Small intestine (tissue), 7 donors: ENCODE measurements at regions not wholly inside any gene's neighbourhood (a gene's known extent, or its start where the extent isn't known, plus 50 kb on each side); places are given as distances from the start of the nearest gene placed in this dataset.

Experiments used
- DNase-seq, 2 donors: peaks; one replicate each; pipeline versions ENCODE4 v3.0.0 to v3.0.0-alpha.2; 2013
- FAIRE-seq: peaks from 2 replicates; lab custom pipeline; 2012; peaks lifted over from hg19 to GRCh38; lab: Jason Lieb, UNC
- H3K27ac ChIP-seq, 3 donors: one replicate each; pipeline ENCODE4 v1.5.1; 2013; ENCODE audit warnings: low read length in 2 of 3, mild to moderate bottlenecking in 2 of 3, control low read depth in 1 of 3, inconsistent platforms in 1 of 3, low read depth in 1 of 3, moderate library complexity in 1 of 3
- H3K27me3 ChIP-seq, 3 donors: one replicate each; pipeline ENCODE4 v1.6.1; 2013; ENCODE audit warnings: low read length in 3 of 3, inconsistent platforms in 1 of 3; ENCODE audit not compliant: control insufficient read depth in 3 of 3, insufficient read depth in 3 of 3
- H3K36me3 ChIP-seq, 3 donors: one replicate each; pipeline ENCODE4 v1.6.1; 2013; ENCODE audit warnings: low read length in 3 of 3, inconsistent platforms in 1 of 3, low read depth in 1 of 3, mild to moderate bottlenecking in 1 of 3, moderate library complexity in 1 of 3; ENCODE audit not compliant: control insufficient read depth in 3 of 3, insufficient read depth in 2 of 3
- H3K4me1 ChIP-seq, 3 donors: one replicate each; pipeline ENCODE4 v1.6.1; 2013; ENCODE audit warnings: low read length in 2 of 3, inconsistent platforms in 1 of 3, low read depth in 1 of 3, mild to moderate bottlenecking in 1 of 3, moderate library complexity in 1 of 3; ENCODE audit not compliant: control insufficient read depth in 3 of 3, insufficient read depth in 2 of 3
- H3K4me3 ChIP-seq, 3 donors: one replicate each; pipeline ENCODE4 v1.5.1; 2013; ENCODE audit warnings: low read length in 3 of 3, control low read depth in 1 of 3, inconsistent platforms in 1 of 3, low read depth in 1 of 3, mild to moderate bottlenecking in 1 of 3, moderate library complexity in 1 of 3
- H3K9me3 ChIP-seq, 2 donors: one replicate each; pipeline ENCODE4 v1.6.1; 2013; ENCODE audit warnings: low read depth in 1 of 2, low read length in 1 of 2; ENCODE audit not compliant: control insufficient read depth in 2 of 2, insufficient read depth in 1 of 2
- WGBS, 3 donors: extraction: QIAGEN DNeasy Blood & Tissue Kit; methylation state at CpG; one replicate each; pipeline ENCODE4 v1.1.7; 2013; 5-methylcytosine and 5-hydroxymethylcytosine counted together
- donor health status: healthy with polysubstance abuse.
- donor health status: control.
- donor health status: control.
- donor health status: Bipolar disorder and iron deficiency.
- donor health status: healthy.

GRCh38 chr20:39164642-39165041 lies 202.5 kb downstream of the DHX35 start:
- H3K27ac ChIP-seq: no peak overlapping the region
- WGBS, 3 donors: 35 to 57% (median 49%) methylated on average over 2 of the region's 2 CpGs

GRCh38 chr20:39163993-39164392 lies 201.8 kb downstream of the DHX35 start:
- Histone ChIP-seq H3K27ac (no peak overlapping the region), H3K36me3 (no peaks in the 10 kb centered on the region), H3K9me3 (no peaks in the 10 kb centered on the region), H3K4me1 (no peaks in the 10 kb centered on the region), H3K4me3 (no peak overlapping the region), H3K27me3 (no peaks in the 10 kb centered on the region)
- FAIRE-seq (no peak), DNase-seq (no peak)
- WGBS, 3 donors: 75 to 88% (median 85%) methylated on average over 1 of the region's 1 CpG

More at GRCh38 chr20:39164642-39165041, 202.5 kb downstream of the DHX35 start:
- Histone ChIP-seq H3K9me3 (no peaks in the 10 kb centered on the region), H3K4me1 (no peaks in the 10 kb centered on the region), H3K4me3 (no peak overlapping the region), H3K36me3 (no peaks in the 10 kb centered on the region), H3K27me3 (no peaks in the 10 kb centered on the region)
- FAIRE-seq (no peak), DNase-seq (no peak)

GRCh38 chr20:39161900-39162299 lies 199.8 kb downstream of the DHX35 start:
- FAIRE-seq (no peak), DNase-seq (no peak)
- peaks cover 0 to 2% (median 0%) of the 10 kb centered on the region in 3 donors for H3K27me3 ChIP-seq
- no peaks in the 10 kb centered on the region for H3K36me3 ChIP-seq
- no peak overlapping the region for H3K4me3 ChIP-seq
- 41 to 50% (median 43%) methylated on average over 1 of the region's 1 CpG for WGBS, 3 donors
- no peak overlapping the region for H3K27ac ChIP-seq
- H3K9me3 ChIP-seq: no peaks in the 10 kb centered on the region
- no peaks in the 10 kb centered on the region for H3K4me1 ChIP-seq

GRCh38 chr20:39155971-39156370 lies 193.8 kb downstream of the DHX35 start:
- Histone ChIP-seq H3K27me3 (peaks cover 0 to 5% (median 2%) of the 10 kb centered on the region in 3 donors), H3K9me3 (no peaks in the 10 kb centered on the region), H3K27ac (no peak overlapping the region), H3K4me1 (no peaks in the 10 kb centered on the region), H3K4me3 (no peak overlapping the region), H3K36me3 (no peaks in the 10 kb centered on the region)
- FAIRE-seq (no peak), DNase-seq (no peak)
- 29 to 39% (median 36%) methylated on average over 12 of the region's 12 CpGs for WGBS, 3 donors

GRCh38 chr20:39152742-39153141 lies 190.6 kb downstream of the DHX35 start:
- H3K36me3 ChIP-seq: no peaks in the 10 kb centered on the region
- WGBS, 3 donors: 16 to 74% (median 52%) methylated on average over 1 of the region's 1 CpG
- H3K9me3 ChIP-seq: no peaks in the 10 kb centered on the region
- H3K27me3 ChIP-seq: peaks cover 0 to 5% (median 2%) of the 10 kb centered on the region in 3 donors
- FAIRE-seq (no peak), DNase-seq (no peak)
- no peak overlapping the region for H3K27ac ChIP-seq
- H3K4me1 ChIP-seq: no peaks in the 10 kb centered on the region
- H3K4me3 ChIP-seq: no peak overlapping the region

- Histone ChIP-seq H3K27me3 (peaks cover 0 to 3% (median 2%) of the 10 kb centered on the region in 3 donors), H3K36me3 (no peaks in the 10 kb centered on the region), H3K4me3 (no peak overlapping the region), H3K27ac (no peak overlapping the region), H3K9me3 (no peaks in the 10 kb centered on the region), H3K4me1 (no peaks in the 10 kb centered on the region)
- no peak for DNase-seq
- 32 to 48% (median 41%) methylated on average over 4 of the region's 4 CpGs for WGBS, 3 donors
- no peak for FAIRE-seq
Observed at GRCh38 chr20:39152126-39152525, 190.0 kb downstream of the DHX35 start.

- Histone ChIP-seq H3K4me3 (no peak overlapping the region), H3K27ac (no peak overlapping the region), H3K9me3 (no peaks in the 10 kb centered on the region), H3K27me3 (peaks cover 0 to 2% (median 0%) of the 10 kb centered on the region in 3 donors), H3K36me3 (no peaks in the 10 kb centered on the region), H3K4me1 (no peaks in the 10 kb centered on the region)
- 74 to 85% (median 81%) methylated on average over 13 of the region's 13 CpGs for WGBS, 3 donors
- no peak for FAIRE-seq
- no peak for DNase-seq
Observed at GRCh38 chr20:39150501-39150900, 188.4 kb downstream of the DHX35 start.

GRCh38 chr20:39146394-39146793 lies 184.2 kb downstream of the DHX35 start:
- no peaks in the 10 kb centered on the region for H3K9me3 ChIP-seq
- no peak overlapping the region for H3K4me3 ChIP-seq
- no peaks in the 10 kb centered on the region for H3K4me1 ChIP-seq
- H3K27me3 ChIP-seq: no peaks in the 10 kb centered on the region
- H3K27ac ChIP-seq: no peak overlapping the region
- no peaks in the 10 kb centered on the region for H3K36me3 ChIP-seq
- FAIRE-seq (no peak), DNase-seq (no peak)
- WGBS, 3 donors: 21 to 55% (median 41%) methylated on average over 2 of the region's 2 CpGs

- no peaks in the 10 kb centered on the region for H3K36me3 ChIP-seq
- H3K9me3 ChIP-seq: no peaks in the 10 kb centered on the region
- 59 to 73% (median 63%) methylated on average over 2 of the region's 2 CpGs for WGBS, 3 donors
- FAIRE-seq (no peak), DNase-seq (no peak)
- no peak overlapping the region for H3K4me3 ChIP-seq
- no peak overlapping the region for H3K27ac ChIP-seq
- H3K4me1 ChIP-seq: no peaks in the 10 kb centered on the region
- H3K27me3 ChIP-seq: no peaks in the 10 kb centered on the region
Observed at GRCh38 chr20:39145921-39146320, 183.8 kb downstream of the DHX35 start.
